ENCODE measurements at regions not wholly inside any gene's neighbourhood (a gene's known extent, or its start where the extent isn't known, plus 50 kb on each side); places are given as distances from the start of the nearest gene placed in this dataset.

DNA sequence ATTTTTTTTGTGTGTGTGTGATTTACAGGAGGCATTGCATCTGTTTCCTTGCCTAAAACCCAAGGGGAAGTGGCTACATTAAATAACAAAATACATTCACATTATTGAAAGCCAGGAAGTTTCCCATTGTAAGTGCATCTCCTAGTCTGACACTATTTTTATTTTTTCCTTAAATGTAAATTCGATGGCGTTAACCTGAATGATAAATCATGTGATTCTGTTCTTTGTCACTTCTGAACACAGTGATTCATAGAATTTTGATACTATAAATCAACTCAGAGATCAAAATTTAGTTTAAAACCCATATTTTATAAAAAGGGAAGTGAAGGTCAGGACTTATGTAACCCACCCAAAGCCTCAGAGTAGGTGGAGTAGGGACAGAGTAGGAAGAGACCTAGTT lies 258.1 kb downstream of the GABRG1 start:
- H3K36me3 ChIP-seq (ENCODE audit: low read depth), result no peaks in the 10 kb centered on the region
- no peaks in the 10 kb centered on the region for H3K4me1 ChIP-seq (ENCODE audit: low read depth)
- H3K9me3 ChIP-seq, result no peaks in the 10 kb centered on the region
- intact Hi-C loops (cut with DNase I, micrococcal nuclease), result no loop called here
- no peak overlapping the region for H3K4me3 ChIP-seq
- ATAC-seq (no peak), DNase-seq (no peak)
- TF ChIP-seq, protein P1, sequence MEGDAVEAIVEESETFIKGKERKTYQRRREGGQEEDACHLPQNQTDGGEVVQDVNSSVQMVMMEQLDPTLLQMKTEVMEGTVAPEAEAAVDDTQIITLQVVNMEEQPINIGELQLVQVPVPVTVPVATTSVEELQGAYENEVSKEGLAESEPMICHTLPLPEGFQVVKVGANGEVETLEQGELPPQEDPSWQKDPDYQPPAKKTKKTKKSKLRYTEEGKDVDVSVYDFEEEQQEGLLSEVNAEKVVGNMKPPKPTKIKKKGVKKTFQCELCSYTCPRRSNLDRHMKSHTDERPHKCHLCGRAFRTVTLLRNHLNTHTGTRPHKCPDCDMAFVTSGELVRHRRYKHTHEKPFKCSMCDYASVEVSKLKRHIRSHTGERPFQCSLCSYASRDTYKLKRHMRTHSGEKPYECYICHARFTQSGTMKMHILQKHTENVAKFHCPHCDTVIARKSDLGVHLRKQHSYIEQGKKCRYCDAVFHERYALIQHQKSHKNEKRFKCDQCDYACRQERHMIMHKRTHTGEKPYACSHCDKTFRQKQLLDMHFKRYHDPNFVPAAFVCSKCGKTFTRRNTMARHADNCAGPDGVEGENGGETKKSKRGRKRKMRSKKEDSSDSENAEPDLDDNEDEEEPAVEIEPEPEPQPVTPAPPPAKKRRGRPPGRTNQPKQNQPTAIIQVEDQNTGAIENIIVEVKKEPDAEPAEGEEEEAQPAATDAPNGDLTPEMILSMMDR (IDR thresholded peaks at IDR 0.05), result no peak

DNA sequence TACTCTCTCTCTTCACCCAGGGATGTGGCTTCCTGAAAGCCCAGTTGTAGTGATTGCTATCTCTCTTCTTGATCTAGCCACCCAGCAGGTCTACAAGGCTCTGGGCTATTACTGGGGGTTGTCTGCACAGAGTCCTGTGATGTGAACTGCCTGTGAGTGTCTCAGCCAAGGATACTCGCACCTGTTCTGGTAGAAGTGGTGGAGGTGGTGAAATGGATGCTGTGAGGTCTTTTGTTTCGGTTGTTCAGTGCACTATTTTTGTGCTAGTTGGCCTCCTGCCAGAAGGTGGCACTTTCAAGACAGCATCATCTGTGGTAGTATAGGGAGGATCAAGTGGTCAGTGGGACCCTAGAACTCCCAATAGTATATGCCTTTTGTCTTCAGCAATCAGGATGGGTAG lies 268.0 kb downstream of the GABRG1 start:
- no peaks in the 10 kb centered on the region for H3K4me1 ChIP-seq (ENCODE audit: low read depth)
- TF ChIP-seq, protein P1 (IDR thresholded peaks at IDR 0.05), result no peak
- DNase-seq, result no peak
- peaks cover 3% of the 10 kb centered on the region for H3K9me3 ChIP-seq
- H3K4me3 ChIP-seq, result no peak overlapping the region
- no peak for ATAC-seq
- intact Hi-C loops (cut with DNase I, micrococcal nuclease), result no loop called here
- no peaks in the 10 kb centered on the region for H3K36me3 ChIP-seq (ENCODE audit: low read depth)

DNA sequence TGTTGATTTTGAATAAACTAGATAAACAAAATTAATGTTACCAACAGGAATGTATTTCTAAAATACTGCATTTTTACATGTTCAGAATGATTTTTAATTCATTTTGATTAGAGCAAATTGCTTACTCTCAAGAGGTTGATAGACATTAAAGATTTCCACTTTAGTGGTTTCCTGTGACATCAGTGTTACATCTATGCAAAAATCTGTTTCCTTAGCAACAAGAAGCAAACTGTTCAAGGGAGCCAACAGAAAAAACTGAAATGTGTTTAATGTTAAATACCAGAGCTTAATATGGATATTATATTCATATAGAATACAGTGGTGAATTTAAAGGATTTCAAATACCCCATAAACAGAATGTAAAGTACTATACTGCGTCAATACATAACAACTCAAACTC lies 277.8 kb downstream of the GABRG1 start:
- intact Hi-C loops (cut with DNase I, micrococcal nuclease), result no loop called here
- ATAC-seq, result no peak
- H3K4me3 ChIP-seq, result no peak overlapping the region

DNA sequence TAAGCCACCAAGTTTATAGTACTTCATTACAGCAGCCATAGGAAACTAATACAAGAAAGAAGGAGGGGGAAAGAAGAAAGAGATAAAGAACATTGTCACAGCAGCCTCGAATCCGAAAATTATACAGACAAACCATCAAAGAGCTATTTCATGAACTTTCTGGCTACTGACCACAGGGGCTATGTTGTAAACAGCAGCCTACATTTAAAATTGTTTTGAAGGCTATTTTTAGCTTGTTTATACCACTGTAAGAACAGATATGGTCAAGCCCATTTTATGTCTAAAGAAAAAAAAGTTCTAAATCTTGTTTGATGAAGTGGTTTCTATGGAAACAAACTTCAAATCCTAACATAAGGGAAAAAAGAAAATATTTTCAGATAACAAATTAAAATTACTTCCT lies 282.1 kb downstream of the GABRG1 start:
- H3K4me3 ChIP-seq, result no peak overlapping the region
- no peaks in the 10 kb centered on the region for H3K9me3 ChIP-seq
- intact Hi-C loops (cut with DNase I, micrococcal nuclease), result no loop called here
- no peaks in the 10 kb centered on the region for H3K4me1 ChIP-seq (ENCODE audit: low read depth)
- TF ChIP-seq, protein P1 (IDR thresholded peaks at IDR 0.05), result no peak
- no peak for ATAC-seq
- no peaks in the 10 kb centered on the region for H3K36me3 ChIP-seq (ENCODE audit: low read depth)
- no peak for DNase-seq

More for the DNA sequence above, 277.8 kb downstream of the GABRG1 start:
- TF ChIP-seq, protein P1 (IDR thresholded peaks at IDR 0.05), result no peak
- Histone ChIP-seq H3K9me3 (peaks cover under 1% of the 10 kb centered on the region), H3K4me1 (ENCODE audit: low read depth) (no peaks in the 10 kb centered on the region), H3K36me3 (ENCODE audit: low read depth) (no peaks in the 10 kb centered on the region)
- DNase-seq, result no peak

DNA sequence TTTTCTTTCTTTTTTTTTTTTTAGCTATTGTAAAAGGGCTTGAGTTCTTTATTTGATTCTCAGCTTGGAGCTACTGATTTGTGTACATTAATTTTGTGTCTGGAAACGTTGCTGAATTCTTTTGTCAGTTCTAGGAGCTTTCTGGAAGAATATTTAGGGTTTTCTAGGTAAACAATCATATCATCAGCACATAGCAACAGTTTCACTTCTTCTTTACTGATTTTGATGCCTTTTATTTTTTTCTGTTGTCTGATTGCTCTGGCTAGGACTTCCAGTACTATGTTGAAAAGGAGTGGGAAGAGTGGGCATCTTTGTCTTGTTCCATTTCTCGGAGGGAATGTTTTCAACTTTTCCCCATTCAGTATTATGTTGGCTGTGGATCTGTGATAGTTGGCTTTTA lies 292.2 kb downstream of the GABRG1 start:
- Histone ChIP-seq H3K36me3 (ENCODE audit: low read depth) (no peaks in the 10 kb centered on the region), H3K4me3 (no peak overlapping the region), H3K4me1 (ENCODE audit: low read depth) (no peaks in the 10 kb centered on the region), H3K9me3 (no peaks in the 10 kb centered on the region)
- TF ChIP-seq, protein P1 (IDR thresholded peaks at IDR 0.05), result no peak
- no peak for ATAC-seq
- intact Hi-C loops (cut with DNase I, micrococcal nuclease), result no loop called here
- DNase-seq, result no peak

DNA sequence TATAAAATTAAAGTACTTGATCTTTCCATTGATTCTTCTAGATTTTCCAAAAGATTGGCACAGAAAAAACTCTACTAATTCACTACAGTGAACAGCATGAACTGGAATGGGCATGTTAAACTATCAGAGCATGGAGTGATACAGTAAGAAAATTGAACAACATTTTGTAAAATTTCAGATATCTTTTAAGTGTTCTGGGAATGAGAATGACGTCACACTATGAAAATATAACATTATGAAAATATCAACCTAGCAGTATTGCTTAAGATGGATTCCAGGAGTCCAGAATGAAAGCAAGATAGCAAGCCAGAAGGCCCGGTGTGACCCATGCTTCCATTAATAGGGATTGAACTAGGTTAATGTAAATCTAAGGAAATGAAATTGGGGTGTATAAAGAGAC lies 319.9 kb downstream of the GABRG1 start:
- TF ChIP-seq, protein P1 (IDR thresholded peaks at IDR 0.05), result no peak
- H3K4me1 ChIP-seq (ENCODE audit: low read depth), result no peaks in the 10 kb centered on the region
- H3K36me3 ChIP-seq (ENCODE audit: low read depth), result no peaks in the 10 kb centered on the region
- no peak overlapping the region for H3K4me3 ChIP-seq
- intact Hi-C loops (cut with DNase I, micrococcal nuclease), result no loop called here
- H3K9me3 ChIP-seq, result no peaks in the 10 kb centered on the region
- no peak for DNase-seq
- ATAC-seq, result no peak
